Activated CD8-positive, alpha-beta T cell treated with anti-CD3 and anti-CD28 coated beads for 36 hours (primary cell): ENCODE measurements at regions not wholly inside any gene's neighbourhood (a gene's known extent, or its start where the extent isn't known, plus 50 kb on each side); places are given as distances from the start of the nearest gene placed in this dataset.
"Not testable (repeated sequence)": the region's sequence is repeated elsewhere in the genome, so short reads cannot be mapped to it uniquely, and the experiment has no call there.

Experiments
- ATAC-seq: fragments of 200-7000 bp; cut with Tn5 transposase; one replicate; pipeline ENCODE4 v1.10.0; 2021; ENCODE audit warnings: mild to moderate bottlenecking, moderate library complexity
- CTCF ChIA-PET: fragments of 350-600 bp; sonication (Branson Sonifier 250); formaldehyde crosslinking; loops from one replicate; lab custom pipeline; 2021; ENCODE audit warnings: antibody characterized with exemption; lab: Charles Lee
- POLR2A ChIA-PET: fragments of 350-600 bp; sonication (Branson Sonifier 250); formaldehyde crosslinking; loops from one replicate; lab custom pipeline; 2021; ENCODE audit warnings: antibody characterized with exemption; lab: Charles Lee
- DNase-seq: peaks from one replicate; pipeline ENCODE4 v3.0.0-alpha.2; 2020
- H3K27ac Mint-ChIP-seq: one replicate; pipeline ENCODE4 v1.8.0; 2021; ENCODE audit warnings: mild to moderate bottlenecking, mixed read lengths
- H3K27me3 Mint-ChIP-seq: one replicate; pipeline ENCODE4 v1.8.0; 2021; ENCODE audit warnings: mixed read lengths
- H3K36me3 Mint-ChIP-seq: one replicate; pipeline ENCODE4 v1.8.0; 2021; ENCODE audit warnings: low read depth, mixed read lengths
- H3K4me1 Mint-ChIP-seq: one replicate; pipeline ENCODE4 v1.8.0; 2021; ENCODE audit warnings: low read depth, mixed read lengths
- H3K4me3 Mint-ChIP-seq: one replicate; pipeline ENCODE4 v1.8.0; 2021; ENCODE audit warnings: mild to moderate bottlenecking, moderate library complexity, mixed read lengths
- H3K9me3 Mint-ChIP-seq: one replicate; pipeline ENCODE4 v1.8.0; 2021; ENCODE audit warnings: mixed read lengths
- CTCF ChIP-seq: fragments of 200-600 bp; IDR thresholded peaks from one replicate; pipeline ENCODE4 v1.8.0; 2022; ENCODE audit warnings: antibody characterized with exemption, mild to moderate bottlenecking
- intact Hi-C: fragments of 100-400 bp; cut with micrococcal nuclease; formaldehyde crosslinking; loops from one replicate; pipeline ENCODE4 v1.10.0; 2022

- no peaks in the 10 kb centered on the region for H3K27me3 Mint-ChIP-seq
- CTCF ChIA-PET, result no interaction called here
- H3K4me1 Mint-ChIP-seq, result no peaks in the 10 kb centered on the region
- intact Hi-C loops, result no loop called here
- H3K27ac Mint-ChIP-seq, result no peak overlapping the region
- POLR2A ChIA-PET, result no interaction called here
- DNase-seq (no peak), ATAC-seq (no peak)
- H3K9me3 Mint-ChIP-seq, result no peaks in the 10 kb centered on the region
- H3K36me3 Mint-ChIP-seq, result no peaks in the 10 kb centered on the region
- TF ChIP-seq CTCF, result no peak
- H3K4me3 Mint-ChIP-seq, result no peak overlapping the region
These were observed 961.1 kb downstream of the XPNPEP1 start for GRCh38 chr10:108962172-108962571.

GRCh38 chr10:108957681-108958080 lies 965.6 kb downstream of the XPNPEP1 start:
- H3K4me1 Mint-ChIP-seq, result no peaks in the 10 kb centered on the region
- no peak for TF ChIP-seq CTCF
- no peak overlapping the region for H3K4me3 Mint-ChIP-seq
- intact Hi-C loops, result no loop called here
- CTCF ChIA-PET, result no interaction called here
- H3K27me3 Mint-ChIP-seq, result no peaks in the 10 kb centered on the region
- H3K9me3 Mint-ChIP-seq, result peaks cover 9% of the 10 kb centered on the region
- H3K36me3 Mint-ChIP-seq, result no peaks in the 10 kb centered on the region
- DNase-seq (no peak), ATAC-seq (no peak)
- POLR2A ChIA-PET, result no interaction called here
- no peak overlapping the region for H3K27ac Mint-ChIP-seq

- H3K27me3 Mint-ChIP-seq, result no peaks in the 10 kb centered on the region
- intact Hi-C loops, result no loop called here
- H3K36me3 Mint-ChIP-seq, result no peaks in the 10 kb centered on the region
- DNase-seq (no peak), ATAC-seq (no peak)
- peaks cover 9% of the 10 kb centered on the region for H3K9me3 Mint-ChIP-seq
- CTCF ChIA-PET, result no interaction called here
- no peak for TF ChIP-seq CTCF
- POLR2A ChIA-PET, result no interaction called here
- H3K27ac Mint-ChIP-seq, result no peak overlapping the region
- H3K4me3 Mint-ChIP-seq, result no peak overlapping the region
- no peaks in the 10 kb centered on the region for H3K4me1 Mint-ChIP-seq
These were observed 967.2 kb downstream of the XPNPEP1 start for GRCh38 chr10:108956149-108956548.

GRCh38 chr10:108920029-108920428 lies 1003.3 kb downstream of the XPNPEP1 start:
- H3K4me3 Mint-ChIP-seq, CTCF ChIA-PET, DNase-seq, H3K27ac Mint-ChIP-seq, H3K27me3 Mint-ChIP-seq, POLR2A ChIA-PET, H3K36me3 Mint-ChIP-seq, ATAC-seq, H3K4me1 Mint-ChIP-seq, intact Hi-C loops, H3K9me3 Mint-ChIP-seq: not testable (repeated sequence)

GRCh38 chr10:108913300-108913699 lies 1010.0 kb downstream of the XPNPEP1 start:
- DNase-seq (no peak), ATAC-seq (no peak)
- no peaks in the 10 kb centered on the region for H3K36me3 Mint-ChIP-seq
- intact Hi-C loops, result no loop called here
- no peaks in the 10 kb centered on the region for H3K4me1 Mint-ChIP-seq
- TF ChIP-seq CTCF, result no peak
- no peak overlapping the region for H3K4me3 Mint-ChIP-seq
- ChIA-PET CTCF (no interaction called here), POLR2A (no interaction called here)
- peaks cover under 1% of the 10 kb centered on the region for H3K9me3 Mint-ChIP-seq
- no peak overlapping the region for H3K27ac Mint-ChIP-seq
- H3K27me3 Mint-ChIP-seq, result peaks cover 3% of the 10 kb centered on the region
